IgD-negative memory B cell (primary cell): ENCODE measurements at regions not wholly inside any gene's neighbourhood (a gene's known extent, or its start where the extent isn't known, plus 50 kb on each side); places are given as distances from the start of the nearest gene placed in this dataset.
"Not testable (repeated sequence)": the region's sequence is repeated elsewhere in the genome, so short reads cannot be mapped to it uniquely, and the experiment has no call there.

Source experiments
- H3K27ac Mint-ChIP-seq, 3 donors: one replicate each; pipeline ENCODE4 v1.8.0; 2020 to 2022; ENCODE audit warnings: mild to moderate bottlenecking in 3 of 3, mixed read lengths in 3 of 3, moderate library complexity in 1 of 3
- H3K27me3 Mint-ChIP-seq: one replicate; pipeline ENCODE4 v1.8.0; 2021; ENCODE audit warnings: mixed read lengths
- H3K36me3 Mint-ChIP-seq: one replicate; pipeline ENCODE4 v1.8.0; 2020; ENCODE audit warnings: mild to moderate bottlenecking, mixed read lengths
- H3K4me1 Mint-ChIP-seq, 3 donors: one replicate each; pipeline ENCODE4 v1.8.0; 2020 to 2022; ENCODE audit warnings: mixed read lengths in 3 of 3, mild to moderate bottlenecking in 1 of 3
- H3K4me3 Mint-ChIP-seq, 4 donors: one replicate each; pipeline ENCODE4 v1.8.0; 2020 to 2022; ENCODE audit warnings: mild to moderate bottlenecking in 4 of 4, mixed read lengths in 4 of 4, moderate library complexity in 3 of 4
- H3K9me3 Mint-ChIP-seq, 3 donors: one replicate each; pipeline ENCODE4 v1.8.0; 2020 to 2021; ENCODE audit warnings: mixed read lengths in 3 of 3, mild to moderate bottlenecking in 1 of 3

GRCh38 chrX:142742581-142742980 lies 283.1 kb upstream of the SPANXN4 start:
- no peaks in the 10 kb centered on the region for H3K27me3 Mint-ChIP-seq
- no peak overlapping the region for H3K4me3 Mint-ChIP-seq
- no peaks in the 10 kb centered on the region for H3K36me3 Mint-ChIP-seq
- no peak overlapping the region for H3K27ac Mint-ChIP-seq
- H3K9me3 Mint-ChIP-seq, result peaks cover 0 to 2% (median 2%) of the 10 kb centered on the region in 3 donors
- no peaks in the 10 kb centered on the region for H3K4me1 Mint-ChIP-seq

DNA sequence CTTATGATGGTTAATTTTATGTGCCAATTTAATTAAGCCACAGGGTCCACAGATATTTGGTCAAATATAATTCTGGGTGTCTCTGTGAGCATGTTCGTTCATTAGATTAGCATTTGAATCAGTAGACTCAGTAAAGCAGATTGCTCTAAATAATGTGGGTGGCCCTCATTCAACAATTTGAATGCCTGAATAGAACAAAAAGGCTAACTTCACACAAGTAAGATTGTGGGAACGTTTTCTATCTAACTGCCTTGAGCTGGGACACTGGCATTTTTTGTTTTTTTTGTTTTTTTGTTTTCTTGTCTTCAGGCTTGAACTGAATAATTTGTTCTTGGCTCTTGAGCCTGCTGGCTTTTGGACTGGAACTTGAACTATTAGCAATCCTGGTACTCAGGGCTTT lies 292.4 kb upstream of the SPANXN4 start:
- Mint-ChIP-seq H3K27ac (no peak overlapping the region), H3K4me1 (no peaks in the 10 kb centered on the region), H3K4me3 (no peak overlapping the region), H3K27me3 (no peaks in the 10 kb centered on the region), H3K36me3 (no peaks in the 10 kb centered on the region), H3K9me3 (peaks cover 3 to 8% (median 4%) of the 10 kb centered on the region in 3 donors)

DNA sequence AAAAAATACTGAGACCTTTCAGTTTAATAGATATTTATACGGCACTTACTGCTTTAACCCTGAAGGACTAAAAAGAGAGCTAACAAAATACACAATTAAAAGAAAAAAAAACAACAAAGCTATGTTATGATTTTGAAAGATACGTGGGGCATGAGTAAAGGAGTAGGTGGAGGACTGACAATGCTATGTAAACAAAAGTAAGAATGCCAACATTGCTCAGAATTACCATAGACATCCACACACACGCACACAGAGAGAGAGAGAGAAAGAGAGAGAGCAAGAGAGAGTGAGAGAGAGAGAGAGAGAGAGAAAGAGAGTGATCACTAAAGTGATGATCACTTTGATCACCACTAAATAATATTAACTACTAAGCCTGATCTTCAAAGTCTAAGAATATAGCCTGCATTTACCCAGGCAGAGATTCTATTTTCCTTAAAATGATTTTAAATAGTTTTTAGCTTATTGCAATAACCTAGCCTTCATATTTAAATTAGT lies 313.9 kb upstream of the SPANXN4 start:
- Mint-ChIP-seq H3K27me3 (no peaks in the 10 kb centered on the region), H3K4me1 (no peaks in the 10 kb centered on the region), H3K9me3 (peaks cover 0 to 4% (median 2%) of the 10 kb centered on the region in 3 donors), H3K4me3 (no peak overlapping the region), H3K27ac (no peak overlapping the region), H3K36me3 (no peaks in the 10 kb centered on the region)

DNA sequence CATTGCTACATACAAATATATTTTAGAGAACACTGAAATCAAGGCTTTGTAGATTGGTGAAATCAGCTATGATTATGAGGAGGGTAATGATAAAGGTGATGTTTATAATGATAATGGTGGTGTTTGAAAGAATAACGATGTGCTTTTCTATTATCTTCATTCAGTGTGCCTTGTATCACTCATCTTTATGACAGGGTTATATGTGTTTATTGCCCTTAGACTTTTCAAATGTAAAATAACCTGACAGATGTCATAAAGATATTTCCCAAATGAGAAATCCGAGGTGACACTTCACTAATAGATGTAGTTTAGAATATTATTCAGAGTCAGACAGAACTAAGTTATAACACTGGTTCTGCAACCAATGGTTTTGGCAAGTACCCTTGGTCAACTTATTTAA lies 323.0 kb upstream of the SPANXN4 start:
- no peaks in the 10 kb centered on the region for H3K27me3 Mint-ChIP-seq
- no peaks in the 10 kb centered on the region for H3K4me1 Mint-ChIP-seq
- no peaks in the 10 kb centered on the region for H3K36me3 Mint-ChIP-seq
- H3K4me3 Mint-ChIP-seq, result no peak overlapping the region
- no peak overlapping the region for H3K27ac Mint-ChIP-seq
- no peaks in the 10 kb centered on the region for H3K9me3 Mint-ChIP-seq

DNA sequence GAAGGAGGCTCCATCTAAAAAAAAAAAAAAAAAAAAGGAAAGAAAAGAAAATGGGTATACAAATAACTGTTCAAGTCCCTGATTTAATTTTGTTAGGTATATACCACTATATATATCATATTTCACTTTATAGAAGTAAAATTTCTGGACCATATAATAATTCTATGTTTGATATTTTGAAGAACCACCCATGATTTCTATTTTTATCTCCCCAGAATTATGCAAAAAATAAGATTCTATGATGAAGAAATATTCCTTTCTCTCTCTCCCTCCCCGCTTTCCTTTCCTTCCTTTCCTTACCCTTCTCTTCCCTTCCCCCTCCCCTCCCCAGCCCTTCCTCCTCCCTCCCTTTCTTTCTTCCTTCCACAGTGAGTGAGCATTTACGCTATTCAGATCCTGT lies 337.5 kb upstream of the SPANXN4 start:
- H3K9me3 Mint-ChIP-seq, result peaks cover 2 to 5% (median 5%) of the 10 kb centered on the region in 3 donors
- no peak overlapping the region for H3K27ac Mint-ChIP-seq
- no peaks in the 10 kb centered on the region for H3K27me3 Mint-ChIP-seq
- no peaks in the 10 kb centered on the region for H3K4me1 Mint-ChIP-seq
- H3K36me3 Mint-ChIP-seq, result no peaks in the 10 kb centered on the region
- H3K4me3 Mint-ChIP-seq, result no peak overlapping the region

GRCh38 chrX:142686653-142687283 lies 339.0 kb upstream of the SPANXN4 start:
- no peak overlapping the region for H3K27ac Mint-ChIP-seq
- peaks cover 0 to 5% (median 2%) of the 10 kb centered on the region in 3 donors for H3K9me3 Mint-ChIP-seq
- H3K4me3 Mint-ChIP-seq, result no peak overlapping the region
- H3K36me3 Mint-ChIP-seq, result no peaks in the 10 kb centered on the region
- H3K27me3 Mint-ChIP-seq, result no peaks in the 10 kb centered on the region
- no peaks in the 10 kb centered on the region for H3K4me1 Mint-ChIP-seq

- Mint-ChIP-seq H3K4me3 (no peak overlapping the region), H3K9me3 (peaks cover 0 to 5% (median 2%) of the 10 kb centered on the region in 3 donors), H3K4me1 (no peaks in the 10 kb centered on the region), H3K27ac (no peak overlapping the region), H3K27me3 (no peaks in the 10 kb centered on the region), H3K36me3 (no peaks in the 10 kb centered on the region)
Observed at GRCh38 chrX:142686206-142686605, 339.5 kb upstream of the SPANXN4 start.

- H3K27me3 Mint-ChIP-seq, result no peaks in the 10 kb centered on the region
- no peak overlapping the region for H3K27ac Mint-ChIP-seq
- no peak overlapping the region for H3K4me3 Mint-ChIP-seq
- H3K36me3 Mint-ChIP-seq, result no peaks in the 10 kb centered on the region
- H3K9me3 Mint-ChIP-seq, result peaks cover 0 to 2% (median 0%) of the 10 kb centered on the region in 3 donors
- no peaks in the 10 kb centered on the region for H3K4me1 Mint-ChIP-seq
Observed at GRCh38 chrX:142680038-142680437, 345.7 kb upstream of the SPANXN4 start.

- no peaks in the 10 kb centered on the region for H3K4me1 Mint-ChIP-seq
- no peaks in the 10 kb centered on the region for H3K27me3 Mint-ChIP-seq
- H3K27ac Mint-ChIP-seq, result no peak overlapping the region
- no peaks in the 10 kb centered on the region for H3K36me3 Mint-ChIP-seq
- no peak overlapping the region for H3K4me3 Mint-ChIP-seq
- peaks cover 7 to 10% (median 9%) of the 10 kb centered on the region in 3 donors for H3K9me3 Mint-ChIP-seq
Observed at GRCh38 chrX:142671036-142671435, 354.7 kb upstream of the SPANXN4 start.

- Mint-ChIP-seq H3K27ac (no peak overlapping the region), H3K4me3 (no peak overlapping the region), H3K9me3 (peaks cover 2 to 10% (median 6%) of the 10 kb centered on the region in 3 donors), H3K36me3 (no peaks in the 10 kb centered on the region), H3K27me3 (no peaks in the 10 kb centered on the region), H3K4me1 (no peaks in the 10 kb centered on the region)
Observed at GRCh38 chrX:142663330-142664095, 362.2 kb upstream of the SPANXN4 start.

DNA sequence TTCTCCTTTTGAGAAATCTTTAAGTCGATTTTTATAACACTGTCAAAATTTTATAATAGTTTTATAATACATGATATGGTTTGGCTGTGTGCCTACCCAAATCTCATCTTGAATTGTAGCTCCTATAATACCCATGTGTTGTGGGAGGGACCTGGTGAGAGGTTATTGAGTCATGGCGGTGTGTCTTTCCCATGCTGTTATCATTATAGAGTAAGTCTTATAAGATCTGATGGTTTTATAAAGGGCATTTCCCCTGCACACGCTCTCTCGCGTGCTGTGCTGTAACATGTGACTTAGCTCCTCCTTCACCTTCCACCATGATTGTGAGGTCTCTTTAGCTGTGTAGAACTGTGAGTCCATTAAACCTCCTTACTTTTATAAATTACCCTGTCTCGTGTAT lies 364.0 kb upstream of the SPANXN4 start:
- Mint-ChIP-seq H3K9me3 (peaks cover 2 to 10% (median 4%) of the 10 kb centered on the region in 3 donors), H3K4me1 (no peaks in the 10 kb centered on the region), H3K27me3 (no peaks in the 10 kb centered on the region), H3K36me3 (no peaks in the 10 kb centered on the region), H3K4me3 (no peak overlapping the region), H3K27ac (no peak overlapping the region)

DNA sequence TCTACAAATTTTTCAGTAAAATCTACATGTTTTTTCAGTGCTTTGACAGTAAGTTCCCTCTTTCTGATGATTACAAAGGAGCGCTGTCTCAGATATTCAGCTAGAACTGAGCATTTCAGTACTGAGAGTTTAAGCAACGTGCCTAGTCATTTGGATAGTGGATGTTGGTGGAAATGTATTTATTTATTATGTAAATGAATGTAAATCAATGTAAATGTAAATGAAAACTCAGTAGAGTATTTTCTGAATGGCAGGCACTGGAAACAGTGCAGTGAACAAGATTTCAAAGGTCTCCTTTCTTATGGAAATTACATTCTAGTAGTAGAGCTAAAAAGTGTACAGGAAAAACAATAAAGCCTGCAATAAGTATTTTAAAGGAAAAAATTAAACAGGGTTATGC lies 370.2 kb upstream of the SPANXN4 start:
- Mint-ChIP-seq H3K9me3 (peaks cover 4 to 8% (median 6%) of the 10 kb centered on the region in 3 donors), H3K27ac (no peak overlapping the region), H3K27me3 (no peaks in the 10 kb centered on the region), H3K4me3 (no peak overlapping the region), H3K4me1 (no peaks in the 10 kb centered on the region), H3K36me3 (no peaks in the 10 kb centered on the region)

DNA sequence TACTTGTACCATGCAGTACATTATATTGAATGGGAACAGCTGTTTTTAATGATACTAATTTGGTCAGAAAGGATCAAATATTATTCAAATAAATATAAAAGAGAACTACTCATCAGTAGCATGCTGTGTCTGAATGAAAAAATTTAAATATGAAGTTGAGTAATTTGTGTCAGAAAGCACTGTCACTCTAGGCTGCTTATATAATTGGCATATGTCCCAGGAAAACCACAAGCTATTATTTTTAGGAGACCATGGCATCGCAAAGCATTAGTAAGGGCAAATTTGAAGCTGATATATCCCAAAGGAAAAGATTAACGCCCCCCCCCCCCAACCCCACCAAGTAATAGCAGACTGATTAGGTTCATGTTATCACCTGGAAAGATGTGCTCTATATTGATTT lies 388.5 kb upstream of the SPANXN4 start:
- no peaks in the 10 kb centered on the region for H3K36me3 Mint-ChIP-seq
- H3K4me3 Mint-ChIP-seq, result no peak overlapping the region
- no peaks in the 10 kb centered on the region for H3K4me1 Mint-ChIP-seq
- peaks cover 0 to 5% (median 0%) of the 10 kb centered on the region in 3 donors for H3K9me3 Mint-ChIP-seq
- no peak overlapping the region for H3K27ac Mint-ChIP-seq
- H3K27me3 Mint-ChIP-seq, result no peaks in the 10 kb centered on the region

GRCh38 chrX:142616636-142617035 lies 409.1 kb upstream of the SPANXN4 start:
- no peak overlapping the region for H3K4me3 Mint-ChIP-seq
- no peaks in the 10 kb centered on the region for H3K27me3 Mint-ChIP-seq
- no peak overlapping the region for H3K27ac Mint-ChIP-seq
- no peaks in the 10 kb centered on the region for H3K9me3 Mint-ChIP-seq
- H3K4me1 Mint-ChIP-seq, result peaks cover 0 to 2% (median 0%) of the 10 kb centered on the region in 3 donors
- no peaks in the 10 kb centered on the region for H3K36me3 Mint-ChIP-seq

DNA sequence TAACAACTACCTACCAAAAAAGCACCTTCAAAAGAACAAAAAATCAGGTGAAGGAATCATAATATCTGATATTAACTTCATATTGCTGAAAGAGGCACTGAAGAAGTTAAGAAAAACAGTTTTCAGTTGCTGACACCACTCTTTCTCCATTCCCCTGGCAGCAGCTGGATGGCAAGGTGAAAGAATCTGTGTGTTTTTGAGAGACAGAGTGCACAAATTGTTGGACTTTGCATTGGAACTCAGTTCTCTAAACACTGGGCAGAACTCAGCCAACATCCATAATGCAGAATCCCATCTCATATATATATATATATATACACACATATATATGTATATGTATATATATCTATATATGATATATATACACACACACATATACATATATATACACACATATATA lies 408.3 kb upstream of the MAGEC2 start:
- no peak overlapping the region for H3K4me3 Mint-ChIP-seq
- no peaks in the 10 kb centered on the region for H3K27me3 Mint-ChIP-seq
- H3K27ac Mint-ChIP-seq, result no peak overlapping the region
- H3K4me1 Mint-ChIP-seq, result no peaks in the 10 kb centered on the region
- H3K9me3 Mint-ChIP-seq, result no peaks in the 10 kb centered on the region
- H3K36me3 Mint-ChIP-seq, result no peaks in the 10 kb centered on the region

DNA sequence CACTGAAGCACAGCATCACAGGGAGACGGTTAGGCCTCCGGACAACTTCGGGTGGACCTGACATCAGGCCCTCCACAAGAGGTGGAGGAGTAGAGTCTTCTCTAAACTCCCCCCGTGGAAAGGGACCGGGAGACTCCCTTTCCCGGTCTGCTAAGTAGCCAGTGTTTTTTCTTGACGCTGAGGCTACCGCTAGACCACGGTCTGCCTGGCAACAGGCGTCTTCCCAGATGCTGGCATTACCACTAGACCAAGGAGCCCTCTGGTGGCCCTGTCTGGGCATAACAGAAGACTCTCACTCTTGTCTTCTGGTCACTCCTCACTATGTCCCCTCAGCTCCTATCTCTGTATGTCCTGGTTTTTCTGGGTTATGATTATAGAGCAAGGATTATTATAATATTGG lies 401.5 kb upstream of the MAGEC2 start:
- not testable (repeated sequence) for H3K36me3 Mint-ChIP-seq, H3K9me3 Mint-ChIP-seq, H3K27ac Mint-ChIP-seq, H3K4me1 Mint-ChIP-seq, H3K27me3 Mint-ChIP-seq, H3K4me3 Mint-ChIP-seq
